ENCODE measurements at regions not wholly inside any gene's neighbourhood (a gene's known extent, or its start where the extent isn't known, plus 50 kb on each side); places are given as distances from the start of the nearest gene placed in this dataset.
"Not testable (repeated sequence)": the region's sequence is repeated elsewhere in the genome, so short reads cannot be mapped to it uniquely, and the experiment has no call there.

GRCh38 chr13:80490491-80490943, 149.6 kb upstream of the SPRY2 start:
- not testable (repeated sequence) for DNase-seq (ENCODE audit: low read depth)

- DNase-seq (ENCODE audit: low read depth), result no peak
Measured at GRCh38 chr13:80486402-80486801, 145.5 kb upstream of the SPRY2 start.

- no peak for DNase-seq (ENCODE audit: low read depth)
Measured at GRCh38 chr13:80483157-80483556, 142.2 kb upstream of the SPRY2 start.

DNA sequence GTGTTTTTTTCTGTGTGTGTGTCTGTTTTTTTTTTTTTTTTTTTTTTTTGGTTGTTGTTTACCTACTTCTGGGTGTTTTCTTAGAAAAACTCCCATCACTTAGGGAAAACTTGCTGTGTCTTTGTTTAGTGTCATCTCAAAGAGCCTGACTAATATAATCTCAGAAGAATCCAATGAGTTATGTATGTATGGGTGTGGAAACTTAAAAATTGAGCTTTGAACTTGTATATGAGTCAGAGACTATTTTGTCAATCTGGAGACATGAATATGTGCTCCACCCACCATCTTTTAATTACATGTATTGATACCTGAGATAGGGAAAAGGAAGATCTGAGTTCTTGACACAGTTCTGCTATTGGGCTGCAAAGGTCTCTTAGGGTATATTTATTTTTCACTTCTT, 140.7 kb upstream of the SPRY2 start:
- DNase-seq (ENCODE audit: low read depth), result no peak

GRCh38 chr13:80477661-80478443, 136.9 kb upstream of the SPRY2 start:
- no peak for DNase-seq (ENCODE audit: low read depth)

DNA sequence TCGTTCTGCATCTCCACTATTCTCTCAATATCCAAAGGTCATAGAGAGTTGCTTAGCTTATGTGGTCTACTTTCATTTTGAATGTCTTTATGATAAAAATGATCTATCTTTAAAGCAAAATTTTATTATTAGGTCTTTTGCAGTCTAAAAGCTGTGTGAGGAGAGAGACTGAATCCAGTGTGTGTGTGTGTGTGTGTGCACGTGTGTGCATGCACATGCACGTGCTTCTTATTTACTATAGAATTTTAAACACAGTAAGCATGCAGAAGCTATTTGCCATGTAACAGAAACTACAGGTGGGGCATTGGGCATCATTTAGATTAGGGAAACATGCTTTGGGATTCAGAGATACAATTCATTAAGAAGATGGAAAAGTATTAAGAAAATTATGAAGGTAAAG, 136.0 kb upstream of the SPRY2 start:
- no peak for DNase-seq (ENCODE audit: low read depth)

- no peak for DNase-seq (ENCODE audit: low read depth)
Measured at GRCh38 chr13:80475718-80476117, 134.8 kb upstream of the SPRY2 start.

DNA sequence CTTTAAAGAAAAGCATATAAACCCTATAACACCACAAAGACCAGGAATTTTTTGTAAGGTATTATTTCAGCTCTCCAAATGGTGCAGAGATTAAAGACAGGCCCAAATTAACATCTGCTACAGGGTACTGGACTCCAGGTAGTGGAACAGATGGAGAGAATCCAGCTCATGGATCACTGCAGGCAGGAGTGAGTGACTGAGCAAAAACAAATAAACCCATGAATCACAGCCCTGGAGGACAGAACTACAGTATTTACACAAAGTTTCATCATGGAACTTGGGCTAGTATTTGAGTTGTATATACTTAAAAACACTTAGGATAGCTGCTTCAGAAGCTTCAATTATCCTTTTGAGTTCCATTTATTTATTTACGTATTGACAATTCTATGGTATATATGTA, 132.8 kb upstream of the SPRY2 start:
- DNase-seq (ENCODE audit: low read depth), result no peak

DNA sequence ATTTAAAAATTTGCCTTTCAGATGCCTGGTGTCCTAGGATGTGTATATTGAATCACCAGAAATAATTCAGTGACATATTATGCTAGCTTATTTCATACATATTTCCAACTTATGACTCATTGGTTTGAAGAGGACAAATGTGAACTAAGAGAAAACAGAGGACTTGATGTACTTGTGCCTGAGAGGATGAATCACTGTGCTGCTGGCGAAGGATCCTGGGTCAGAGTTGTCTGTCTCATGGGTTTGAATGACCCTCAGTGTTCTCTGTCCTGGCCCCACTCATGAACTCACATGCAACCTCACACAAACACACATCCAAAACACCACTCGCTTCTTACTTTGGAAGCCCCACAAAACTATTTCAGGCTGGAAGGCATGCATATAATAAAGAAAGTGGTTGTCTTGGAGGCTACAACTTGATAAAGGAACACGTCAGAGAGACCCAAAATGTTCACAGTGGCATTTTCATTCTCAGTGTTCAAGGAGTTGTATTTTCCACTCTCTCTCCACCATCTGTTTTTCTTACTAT, 129.0 kb upstream of the SPRY2 start:
- no peak for DNase-seq (ENCODE audit: low read depth)

DNA sequence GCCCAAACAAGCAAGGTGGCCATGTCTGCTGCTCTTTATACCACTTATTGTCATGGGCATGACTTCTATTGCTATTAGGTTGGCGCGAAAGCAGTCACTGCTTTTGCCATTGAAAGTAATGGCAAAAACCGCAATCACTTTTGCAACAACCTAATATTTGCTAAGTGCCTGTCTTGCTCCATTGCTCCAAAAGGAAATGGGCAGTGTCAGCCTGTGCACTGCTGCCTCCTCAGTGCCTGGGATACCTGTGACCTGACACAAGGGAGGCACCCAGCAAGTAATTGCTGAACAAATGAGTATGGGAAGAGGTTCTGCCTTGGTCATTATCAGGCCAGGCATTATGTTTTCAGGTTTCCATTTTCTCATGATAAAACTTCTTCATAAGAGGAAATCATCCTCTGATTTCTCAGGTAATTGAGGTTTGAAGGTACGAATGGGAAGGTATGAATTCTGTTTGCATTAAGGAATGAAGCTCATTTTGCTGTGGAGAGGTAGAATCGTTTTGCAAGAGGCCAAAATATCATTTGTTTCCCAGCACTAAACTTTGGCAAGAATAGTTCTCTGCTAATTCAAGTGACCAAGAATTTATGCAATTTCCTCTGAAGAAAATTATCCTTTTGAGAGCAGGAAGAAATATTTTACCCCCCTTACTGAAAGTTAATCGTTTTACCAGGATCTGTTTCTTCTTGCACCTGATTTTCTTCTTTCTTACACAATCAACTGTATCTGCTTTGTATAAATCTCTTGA, 128.4 kb upstream of the SPRY2 start:
- DNase-seq (ENCODE audit: low read depth), result no peak

DNA sequence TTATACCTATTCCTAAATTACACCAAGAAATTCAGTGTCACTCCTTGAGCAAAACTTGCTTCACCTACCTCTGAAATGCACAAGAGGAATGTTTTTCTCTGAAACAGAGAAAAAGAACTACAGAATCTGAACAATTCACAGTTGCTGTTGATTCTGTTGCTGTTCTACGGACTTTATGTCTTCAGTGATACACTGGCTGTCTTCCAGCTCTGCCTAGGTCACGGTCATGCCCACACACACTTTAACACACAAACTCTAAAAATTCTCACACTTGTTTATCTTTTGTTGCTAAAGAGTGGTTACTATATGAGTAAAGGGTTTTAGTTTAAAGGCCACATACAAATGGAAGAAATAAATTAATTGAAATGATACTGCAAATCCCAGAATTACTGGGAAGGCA, 124.4 kb upstream of the SPRY2 start:
- DNase-seq (ENCODE audit: low read depth), result no peak

DNA sequence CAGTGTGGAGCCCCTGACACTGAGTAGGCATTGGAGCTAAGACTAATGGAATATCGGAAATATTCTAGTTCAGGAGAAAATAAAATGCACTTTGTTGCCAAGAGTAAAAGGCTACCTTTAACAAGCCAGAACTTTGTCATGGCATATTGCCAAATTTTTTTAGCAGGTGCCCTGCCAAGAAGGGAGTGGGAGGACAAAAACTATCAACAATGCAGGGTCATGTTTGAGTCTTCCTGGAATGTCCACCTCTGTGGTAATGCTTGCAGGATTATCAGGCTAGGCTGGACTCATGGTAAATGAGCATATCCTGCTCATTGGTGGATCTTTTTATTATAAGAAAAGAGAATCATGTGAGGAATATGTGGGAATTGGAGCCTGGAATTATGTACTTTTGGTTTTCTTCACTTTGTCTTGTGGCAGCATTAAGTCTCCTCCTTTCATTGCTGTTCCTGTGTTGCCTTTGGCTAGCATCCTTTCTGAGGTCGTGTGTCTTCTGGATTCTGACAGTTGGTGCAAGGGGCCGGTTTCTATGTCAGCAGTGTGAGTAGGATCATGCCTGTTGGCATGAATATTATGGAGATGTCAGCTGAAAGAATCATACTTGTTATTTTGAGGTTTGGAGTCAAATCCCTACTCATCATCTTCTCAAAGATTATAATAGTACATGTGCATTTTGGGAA, 122.9 kb upstream of the SPRY2 start:
- no peak for DNase-seq (ENCODE audit: low read depth)

GRCh38 chr13:80462567-80462966, 121.6 kb upstream of the SPRY2 start:
- no peak for DNase-seq (ENCODE audit: low read depth)

DNA sequence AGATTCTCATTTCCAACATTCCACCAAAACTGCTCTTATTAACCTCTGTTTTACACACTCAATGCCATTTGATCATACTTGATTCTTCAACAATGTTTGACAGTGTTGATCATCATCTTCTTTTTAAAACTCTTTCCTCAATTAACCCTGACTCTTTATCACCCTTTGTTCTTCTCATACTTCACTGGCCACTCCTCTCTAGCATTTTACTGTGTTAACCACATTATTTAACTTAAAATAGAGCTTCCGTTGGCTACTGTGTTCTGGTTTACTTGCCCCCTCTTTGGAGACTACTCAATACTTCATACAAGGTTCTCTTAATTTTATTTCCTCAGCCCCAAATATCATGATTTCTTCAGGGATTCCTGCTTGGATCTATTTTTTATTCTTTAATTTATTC, 121.1 kb upstream of the SPRY2 start:
- no peak for DNase-seq (ENCODE audit: low read depth)

DNA sequence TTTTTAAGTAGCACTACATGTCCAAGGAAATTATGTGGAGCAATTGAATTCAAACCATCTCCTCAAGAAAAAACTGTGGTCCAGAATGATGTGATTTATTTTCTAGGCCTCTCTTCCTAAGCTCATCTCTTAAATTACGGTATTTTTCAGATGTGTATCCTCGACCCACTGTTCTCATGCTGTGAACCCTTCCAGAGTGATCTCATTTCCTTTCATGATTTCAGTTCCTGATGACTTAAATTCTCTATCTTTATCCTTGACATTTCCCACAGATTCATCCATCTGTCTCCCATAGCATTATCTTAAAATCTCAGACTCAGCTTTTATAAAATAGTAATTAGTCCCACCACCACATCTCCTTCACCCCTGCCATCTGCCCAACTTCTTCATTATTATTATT, 117.6 kb upstream of the SPRY2 start:
- no peak for DNase-seq (ENCODE audit: low read depth)

GRCh38 chr13:80454245-80454644, 113.3 kb upstream of the SPRY2 start:
- DNase-seq (ENCODE audit: low read depth), result no peak

GRCh38 chr13:80452279-80452678, 111.4 kb upstream of the SPRY2 start:
- no peak for DNase-seq (ENCODE audit: low read depth)

DNA sequence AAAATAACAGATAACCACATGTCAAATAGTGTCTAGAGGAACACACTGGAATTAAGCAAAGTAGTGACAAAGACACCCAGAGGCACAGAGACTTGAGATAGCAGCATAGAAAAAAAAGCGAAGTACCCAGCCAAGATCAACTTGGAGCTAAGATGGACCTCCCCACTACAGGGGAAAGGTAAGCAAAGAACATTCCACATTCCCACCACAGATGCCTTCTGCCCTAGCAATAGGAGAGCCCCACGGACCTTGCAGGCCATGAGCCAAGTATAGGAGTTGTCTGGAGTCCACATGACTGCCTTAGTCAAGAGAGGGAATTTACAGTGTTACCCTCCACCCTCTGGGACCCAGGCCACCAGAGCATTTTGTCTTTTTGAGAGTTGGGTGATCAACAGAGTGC, 110.7 kb upstream of the SPRY2 start:
- no peak for DNase-seq (ENCODE audit: low read depth)

GRCh38 chr13:80450386-80450785, 109.5 kb upstream of the SPRY2 start:
- DNase-seq (ENCODE audit: low read depth), result no peak

- no peak for DNase-seq (ENCODE audit: low read depth)
Measured at GRCh38 chr13:80448725-80449124, 107.8 kb upstream of the SPRY2 start.

GRCh38 chr13:80447747-80448146, 106.8 kb upstream of the SPRY2 start:
- no peak for DNase-seq (ENCODE audit: low read depth)

DNA sequence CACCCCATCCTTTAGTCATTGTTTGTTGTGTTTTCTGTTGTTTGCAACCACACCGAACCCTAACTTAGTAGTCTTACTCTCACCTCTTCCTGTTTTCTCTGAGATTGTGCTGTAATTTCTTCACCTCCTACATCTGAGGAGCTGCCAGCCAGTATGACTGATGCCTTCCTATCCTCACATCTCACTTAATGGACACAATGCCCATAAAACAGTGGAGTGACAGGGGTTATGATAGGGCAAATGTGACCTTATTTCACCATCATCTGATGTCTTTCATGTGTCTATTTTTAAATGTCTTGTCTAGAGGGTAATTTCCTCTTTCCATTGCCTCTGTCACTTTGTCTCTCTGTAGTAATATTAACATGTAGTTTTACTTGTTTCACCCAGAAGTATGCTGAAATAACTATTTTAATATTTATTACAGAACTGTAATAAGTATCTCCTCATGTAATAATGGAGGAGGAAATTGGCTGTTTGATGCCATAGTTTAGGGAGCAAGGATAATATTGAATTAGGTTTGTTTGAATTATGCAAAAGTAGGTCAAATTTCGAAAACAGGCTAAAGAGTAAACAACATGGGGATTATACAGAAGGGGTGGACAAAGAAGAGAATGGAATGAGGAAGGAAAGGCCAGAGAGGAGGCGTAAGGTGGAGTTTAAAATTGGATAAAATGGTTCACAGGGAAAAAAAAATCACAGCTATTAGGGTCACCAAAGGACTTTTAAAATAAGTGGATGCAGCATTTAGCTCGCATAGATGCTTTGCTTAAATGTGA, 103.5 kb upstream of the SPRY2 start:
- no peak for DNase-seq (ENCODE audit: low read depth)
